CD4-positive, alpha-beta T cell treated with Interleukin-2 at 100 ng/mL for 4 hours (primary cell): ENCODE measurements at regions not wholly inside any gene's neighbourhood (a gene's known extent, or its start where the extent isn't known, plus 50 kb on each side); places are given as distances from the start of the nearest gene placed in this dataset.
"Not testable (repeated sequence)": the region's sequence is repeated elsewhere in the genome, so short reads cannot be mapped to it uniquely, and the experiment has no call there.

Source experiments
- DNase-seq: peaks from one replicate; pipeline ENCODE4 v3.0.0-alpha.2; 2020; ENCODE audit warnings: low spot score

GRCh38 chr5:124872086-124872485, 125.6 kb upstream of the ZNF608 start:
- DNase-seq, result no peak

GRCh38 chr5:124872615-124873014, 126.2 kb upstream of the ZNF608 start:
- no peak for DNase-seq

- DNase-seq, result no peak
These were observed 126.7 kb upstream of the ZNF608 start for GRCh38 chr5:124873188-124873587.

- DNase-seq, result no peak
These were observed 127.3 kb upstream of the ZNF608 start for GRCh38 chr5:124873713-124874112.

GRCh38 chr5:124876566-124876965, 130.1 kb upstream of the ZNF608 start:
- no peak for DNase-seq

GRCh38 chr5:124876983-124877382, 130.5 kb upstream of the ZNF608 start:
- DNase-seq, result no peak

- DNase-seq, result no peak
These were observed 131.2 kb upstream of the ZNF608 start for GRCh38 chr5:124877501-124878146.

- no peak for DNase-seq
These were observed 132.3 kb upstream of the ZNF608 start for GRCh38 chr5:124878583-124879342.

GRCh38 chr5:124880903-124881697, 134.7 kb upstream of the ZNF608 start:
- no peak for DNase-seq

- no peak for DNase-seq
These were observed 137.2 kb upstream of the ZNF608 start for GRCh38 chr5:124883681-124884080.

GRCh38 chr5:124884114-124884513, 137.7 kb upstream of the ZNF608 start:
- DNase-seq, result no peak

- no peak for DNase-seq
These were observed 139.1 kb upstream of the ZNF608 start for GRCh38 chr5:124885490-124885889.

- no peak for DNase-seq
These were observed 140.8 kb upstream of the ZNF608 start for GRCh38 chr5:124887223-124887622.

- no peak for DNase-seq
These were observed 141.6 kb upstream of the ZNF608 start for GRCh38 chr5:124888050-124888506.

GRCh38 chr5:124888622-124889485, 142.4 kb upstream of the ZNF608 start:
- DNase-seq, result no peak

- no peak for DNase-seq
These were observed 143.0 kb upstream of the ZNF608 start for GRCh38 chr5:124889486-124889825.

- DNase-seq, result no peak
These were observed 143.4 kb upstream of the ZNF608 start for GRCh38 chr5:124889850-124890249.

GRCh38 chr5:124890442-124890841, 144.0 kb upstream of the ZNF608 start:
- not testable (repeated sequence) for DNase-seq

- no peak for DNase-seq
These were observed 144.7 kb upstream of the ZNF608 start for GRCh38 chr5:124891179-124891578.

- no peak for DNase-seq
These were observed 145.9 kb upstream of the ZNF608 start for GRCh38 chr5:124892185-124892848.

- no peak for DNase-seq
These were observed 148.1 kb upstream of the ZNF608 start for GRCh38 chr5:124894541-124894940.
